NCI-H524 (cell line): ENCODE measurements at regions not wholly inside any gene's neighbourhood (a gene's known extent, or its start where the extent isn't known, plus 50 kb on each side); places are given as distances from the start of the nearest gene placed in this dataset.
"Not testable (repeated sequence)": the region's sequence is repeated elsewhere in the genome, so short reads cannot be mapped to it uniquely, and the experiment has no call there.

Experiments used
- DNase-seq, 2 experiments: peaks; one replicate each; lab custom pipeline; 2025; lab: John Stamatoyannopoulos, UW

GRCh38 chr2:61623747-61624146 is 85.6 kb upstream of the XPO1 start:
- DNase-seq: no peak

- DNase-seq: no peak
Measured at GRCh38 chr2:61620244-61621159, 82.3 kb upstream of the XPO1 start.

- DNase-seq: peak in 1 of 2 experiments; percentile 39
Measured at GRCh38 chr2:61619561-61619960, 81.4 kb upstream of the XPO1 start.

- no peak for DNase-seq
Measured at GRCh38 chr2:61617610-61618009, 79.5 kb upstream of the XPO1 start.

- DNase-seq: no peak
Measured at GRCh38 chr2:61605245-61605644, 67.1 kb upstream of the XPO1 start.

GRCh38 chr2:61604433-61604832 is 66.3 kb upstream of the XPO1 start:
- no peak for DNase-seq

- not testable (repeated sequence) for DNase-seq
Measured at GRCh38 chr2:61598515-61599156, 60.5 kb upstream of the XPO1 start.

GRCh38 chr2:61597300-61598289 is 59.4 kb upstream of the XPO1 start:
- no peak for DNase-seq

- DNase-seq: not testable (repeated sequence)
Measured at GRCh38 chr2:61594201-61594600, 56.0 kb upstream of the XPO1 start.

- not testable (repeated sequence) for DNase-seq
Measured at GRCh38 chr2:61593648-61594047, 55.5 kb upstream of the XPO1 start.

GRCh38 chr2:61590214-61590613 is 52.1 kb upstream of the XPO1 start:
- no peak for DNase-seq

GRCh38 chr2:61588566-61588965 is 50.4 kb upstream of the XPO1 start:
- DNase-seq: no peak
